Neutrophil (primary cell): ENCODE measurements at regions not wholly inside any gene's neighbourhood (a gene's known extent, or its start where the extent isn't known, plus 50 kb on each side); places are given as distances from the start of the nearest gene placed in this dataset.

Source experiments
- H3K27ac ChIP-seq: fragments of 200-600 bp; sonication (generic); 2 replicates; pipeline ENCODE4 v1.5.1; 2016; ENCODE audit warnings: mild to moderate bottlenecking, moderate library complexity
- H3K27me3 ChIP-seq: fragments of 200-600 bp; sonication (generic); 2 replicates; pipeline ENCODE4 v1.6.0; 2016; ENCODE audit warnings: mild to moderate bottlenecking
- H3K36me3 ChIP-seq: fragments of 200-600 bp; sonication (generic); 2 replicates; pipeline ENCODE4 v1.5.1; 2017
- H3K4me1 ChIP-seq, 2 experiments: fragments of 200-600 bp in 1 of 2; sonication (generic) in 1 of 2; 1 replicate in 1 of 2; 2 replicates in 1 of 2; pipeline versions ENCODE4 v1.5.1 to v1.6.1; 2013 to 2016; ENCODE audit warnings: low read depth in 1 of 2, low read length in 1 of 2, mild to moderate bottlenecking in 1 of 2, moderate library complexity in 1 of 2; ENCODE audit not compliant: control insufficient read depth in 1 of 2, insufficient read depth in 1 of 2
- H3K4me3 ChIP-seq, 2 experiments: fragments of 200-600 bp in 1 of 2; sonication (generic) in 1 of 2; 1 replicate in 1 of 2; 2 replicates in 1 of 2; pipeline ENCODE4 v1.5.1; 2013 to 2016; ENCODE audit warnings: low read depth in 1 of 2, low read length in 1 of 2, mild to moderate bottlenecking in 1 of 2, moderate library complexity in 1 of 2
- H3K9me3 ChIP-seq: fragments of 200-600 bp; sonication (generic); 2 replicates; pipeline ENCODE4 v1.5.1; 2016
- CTCF ChIP-seq: fragments of 200-600 bp; sonication (generic); IDR thresholded peaks from 2 replicates; pipeline ENCODE4 v1.5.1; 2016; ENCODE audit warnings: antibody characterized with exemption

- no peak for TF ChIP-seq CTCF
- H3K4me1 ChIP-seq: no peaks in the 10 kb centered on the region
- no peaks in the 10 kb centered on the region for H3K27me3 ChIP-seq
Measured at GRCh38 chr10:90421874-90422273, 436.0 kb downstream of the HTR7 start.

DNA sequence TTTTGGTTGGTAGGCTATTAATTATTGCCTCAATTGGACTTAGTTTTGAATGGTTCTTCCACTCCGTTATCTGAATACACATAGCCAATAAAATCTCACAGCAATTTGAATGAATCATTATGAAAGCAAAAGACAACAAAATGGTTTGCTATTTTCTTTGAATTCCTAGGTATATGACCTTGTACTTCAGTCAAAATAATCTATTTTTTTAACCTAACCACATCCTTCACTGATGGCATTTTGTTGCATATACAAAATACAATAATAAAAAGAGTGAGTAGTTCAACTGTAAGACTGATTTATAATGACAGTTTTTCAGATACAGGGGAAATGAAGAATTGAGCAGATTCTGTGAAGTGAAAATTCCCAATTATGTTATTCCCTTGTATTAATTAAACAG lies 433.1 kb downstream of the HTR7 start:
- Histone ChIP-seq H3K27me3 (no peaks in the 10 kb centered on the region), H3K27ac (no peak overlapping the region), H3K4me3 (no peak overlapping the region), H3K9me3 (no peaks in the 10 kb centered on the region), H3K36me3 (no peaks in the 10 kb centered on the region), H3K4me1 (no peaks in the 10 kb centered on the region)
- TF ChIP-seq CTCF: no peak

More at GRCh38 chr10:90421874-90422273, 436.0 kb downstream of the HTR7 start:
- no peak overlapping the region for H3K27ac ChIP-seq
- H3K36me3 ChIP-seq: no peaks in the 10 kb centered on the region
- H3K9me3 ChIP-seq: no peaks in the 10 kb centered on the region
- no peak overlapping the region for H3K4me3 ChIP-seq

GRCh38 chr10:90430186-90430585 lies 427.7 kb downstream of the HTR7 start:
- H3K27me3 ChIP-seq: no peaks in the 10 kb centered on the region
- TF ChIP-seq CTCF: no peak
- H3K36me3 ChIP-seq: no peaks in the 10 kb centered on the region

DNA sequence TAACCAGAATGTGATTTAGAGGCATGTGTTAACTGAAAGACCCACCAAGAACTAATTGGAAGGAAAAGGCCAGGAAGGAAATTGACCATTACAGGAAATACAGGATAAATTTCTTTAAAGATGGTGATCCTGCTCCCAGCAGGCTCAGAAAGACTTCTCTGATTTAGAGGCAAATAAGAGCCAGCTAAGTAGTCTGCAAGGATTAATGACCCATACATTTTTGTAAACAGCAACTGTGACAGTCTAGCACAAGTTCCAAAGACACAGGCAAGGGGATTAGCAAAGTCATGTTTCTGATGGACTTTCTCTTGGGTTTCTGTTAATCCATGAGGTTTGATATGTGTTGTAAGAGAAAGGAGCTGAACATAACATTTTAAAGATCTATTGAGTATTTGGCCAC lies 425.0 kb downstream of the HTR7 start:
- no peaks in the 10 kb centered on the region for H3K4me1 ChIP-seq
- no peaks in the 10 kb centered on the region for H3K27me3 ChIP-seq
- H3K27ac ChIP-seq: no peak overlapping the region
- H3K4me3 ChIP-seq: no peak overlapping the region
- no peaks in the 10 kb centered on the region for H3K9me3 ChIP-seq
- H3K36me3 ChIP-seq: no peaks in the 10 kb centered on the region
- no peak for TF ChIP-seq CTCF

More at GRCh38 chr10:90430186-90430585, 427.7 kb downstream of the HTR7 start:
- Histone ChIP-seq H3K27ac (no peak overlapping the region), H3K4me3 (no peak overlapping the region), H3K9me3 (no peaks in the 10 kb centered on the region), H3K4me1 (no peaks in the 10 kb centered on the region)

GRCh38 chr10:90435296-90435695 lies 422.5 kb downstream of the HTR7 start:
- Histone ChIP-seq H3K4me1 (no peaks in the 10 kb centered on the region), H3K9me3 (no peaks in the 10 kb centered on the region), H3K4me3 (no peak overlapping the region), H3K27ac (no peak overlapping the region), H3K36me3 (no peaks in the 10 kb centered on the region), H3K27me3 (no peaks in the 10 kb centered on the region)
- no peak for TF ChIP-seq CTCF

DNA sequence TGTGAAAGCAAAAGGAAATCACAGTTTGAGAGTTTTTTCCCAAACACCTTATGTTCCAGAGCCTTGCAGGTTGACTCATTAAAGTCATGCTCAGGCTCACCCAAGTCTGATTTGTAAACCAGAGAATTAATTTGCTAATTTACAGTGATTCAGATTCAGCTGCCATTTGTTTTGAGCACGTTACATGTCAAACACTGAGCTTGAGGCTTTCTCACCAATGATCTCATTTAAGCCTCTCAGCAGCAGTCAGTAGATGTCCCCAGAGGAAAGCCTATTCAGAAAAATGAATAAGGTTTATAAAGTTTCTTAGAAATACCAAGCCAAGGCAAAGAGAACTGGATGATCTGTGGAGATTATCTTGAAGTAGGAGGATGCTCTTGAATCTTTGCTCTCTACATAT lies 420.4 kb downstream of the HTR7 start:
- H3K9me3 ChIP-seq: no peaks in the 10 kb centered on the region
- H3K4me1 ChIP-seq: no peaks in the 10 kb centered on the region
- TF ChIP-seq CTCF: no peak
- H3K4me3 ChIP-seq: no peak overlapping the region
- H3K36me3 ChIP-seq: no peaks in the 10 kb centered on the region
- no peaks in the 10 kb centered on the region for H3K27me3 ChIP-seq
- H3K27ac ChIP-seq: no peak overlapping the region
